Adrenal gland (tissue), 5 donors: ENCODE measurements at regions not wholly inside any gene's neighbourhood (a gene's known extent, or its start where the extent isn't known, plus 50 kb on each side); places are given as distances from the start of the nearest gene placed in this dataset.

Experiments used
- POLR2A ChIP-seq, 2 donors: fragments of 450-650 bp; IDR thresholded peaks; one replicate each; pipeline ENCODE4 v1.6.1; 2017; ENCODE audit warnings: antibody characterized with exemption in 2 of 2, mild to moderate bottlenecking in 2 of 2, moderate library complexity in 1 of 2
- TF ChIP-seq, protein P1 (sequence below), 6 experiments: fragments of 450-650 bp in 4 of 6; fragments of 200-600 bp in 2 of 6; sonication (generic) in 1 of 6; IDR thresholded peaks; 1 replicate in 5 of 6; 2 replicates in 1 of 6; pipeline versions ENCODE4 v1.5.1 to v1.8.0; 2016 to 2021; ENCODE audit warnings: antibody characterized with exemption in 6 of 6, mild to moderate bottlenecking in 2 of 6, moderate library complexity in 1 of 6
- donor health status: DM: no; HTN: no; CAD: no.

DNA sequence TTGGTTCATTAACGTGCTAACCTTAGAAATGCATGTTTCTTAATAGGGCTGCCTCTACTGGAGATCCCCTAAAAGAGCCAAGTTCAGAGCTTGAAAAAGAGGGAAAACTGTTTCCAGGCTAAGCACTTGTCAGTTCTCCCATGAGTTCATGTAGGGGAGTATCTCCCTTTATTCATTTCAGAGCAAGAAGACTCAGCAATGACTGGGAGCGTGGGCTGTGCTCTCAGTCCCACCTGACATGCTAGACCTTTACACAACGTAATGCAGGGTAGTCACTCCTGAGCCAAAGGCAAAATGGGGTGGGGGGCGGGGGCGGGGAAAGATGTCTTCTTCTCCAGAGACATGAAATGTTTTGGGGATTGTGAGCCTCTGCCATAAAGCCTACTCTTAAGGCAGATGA lies 420.1 kb upstream of the MCTP2 start:
- TF ChIP-seq, protein P1, sequence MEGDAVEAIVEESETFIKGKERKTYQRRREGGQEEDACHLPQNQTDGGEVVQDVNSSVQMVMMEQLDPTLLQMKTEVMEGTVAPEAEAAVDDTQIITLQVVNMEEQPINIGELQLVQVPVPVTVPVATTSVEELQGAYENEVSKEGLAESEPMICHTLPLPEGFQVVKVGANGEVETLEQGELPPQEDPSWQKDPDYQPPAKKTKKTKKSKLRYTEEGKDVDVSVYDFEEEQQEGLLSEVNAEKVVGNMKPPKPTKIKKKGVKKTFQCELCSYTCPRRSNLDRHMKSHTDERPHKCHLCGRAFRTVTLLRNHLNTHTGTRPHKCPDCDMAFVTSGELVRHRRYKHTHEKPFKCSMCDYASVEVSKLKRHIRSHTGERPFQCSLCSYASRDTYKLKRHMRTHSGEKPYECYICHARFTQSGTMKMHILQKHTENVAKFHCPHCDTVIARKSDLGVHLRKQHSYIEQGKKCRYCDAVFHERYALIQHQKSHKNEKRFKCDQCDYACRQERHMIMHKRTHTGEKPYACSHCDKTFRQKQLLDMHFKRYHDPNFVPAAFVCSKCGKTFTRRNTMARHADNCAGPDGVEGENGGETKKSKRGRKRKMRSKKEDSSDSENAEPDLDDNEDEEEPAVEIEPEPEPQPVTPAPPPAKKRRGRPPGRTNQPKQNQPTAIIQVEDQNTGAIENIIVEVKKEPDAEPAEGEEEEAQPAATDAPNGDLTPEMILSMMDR (IDR thresholded peaks at IDR 0.05), result no peak
- no peak for TF ChIP-seq POLR2A (IDR thresholded peaks at IDR 0.05)
